HG03139 (cell line): ENCODE measurements at regions not wholly inside any gene's neighbourhood (a gene's known extent, or its start where the extent isn't known, plus 50 kb on each side); places are given as distances from the start of the nearest gene placed in this dataset.
"Not testable (repeated sequence)": the region's sequence is repeated elsewhere in the genome, so short reads cannot be mapped to it uniquely, and the experiment has no call there.

ENCODE experiments used
- ATAC-seq: cut with Tn5 transposase; IDR thresholded peaks from one replicate; pipeline ENCODE4 v1.9.1; 2021; ENCODE audit not compliant: unreplicated experiment

DNA sequence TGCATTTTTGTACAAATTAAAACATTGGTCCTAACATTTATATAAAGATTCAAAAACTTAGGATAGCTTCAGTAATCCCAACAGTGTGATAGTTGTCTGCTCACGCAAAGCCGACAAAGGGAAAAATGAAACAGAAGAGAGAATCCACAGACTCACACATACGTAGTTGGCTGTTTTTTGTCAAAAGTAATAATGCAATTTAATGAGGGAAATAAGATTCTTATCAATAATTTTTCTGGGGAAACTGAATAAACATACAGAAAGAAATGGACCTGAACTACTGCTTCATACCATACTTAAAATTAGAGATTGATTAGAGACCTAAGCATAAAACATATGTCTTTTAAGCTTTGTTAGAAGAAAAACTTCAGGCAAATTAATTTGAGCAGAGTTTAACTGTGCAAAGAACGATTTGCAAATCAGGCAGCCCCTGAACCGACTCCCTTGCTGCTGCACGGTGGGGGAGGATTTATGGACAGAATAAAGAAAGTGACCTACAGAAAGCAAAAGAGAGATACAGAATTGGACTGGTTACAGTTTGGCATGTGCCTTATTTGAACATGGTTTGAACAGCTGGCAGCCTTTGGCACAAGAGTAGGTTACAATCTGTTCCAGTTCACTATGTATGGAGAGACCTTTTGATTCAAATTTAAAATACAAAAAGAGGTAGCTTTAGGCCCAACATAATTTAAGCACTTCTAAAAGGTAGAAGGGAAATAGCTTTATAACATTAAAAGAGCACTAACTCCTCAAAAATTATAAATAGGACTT, 64.9 kb upstream of the CTSV start:
- not testable (repeated sequence) for ATAC-seq

DNA sequence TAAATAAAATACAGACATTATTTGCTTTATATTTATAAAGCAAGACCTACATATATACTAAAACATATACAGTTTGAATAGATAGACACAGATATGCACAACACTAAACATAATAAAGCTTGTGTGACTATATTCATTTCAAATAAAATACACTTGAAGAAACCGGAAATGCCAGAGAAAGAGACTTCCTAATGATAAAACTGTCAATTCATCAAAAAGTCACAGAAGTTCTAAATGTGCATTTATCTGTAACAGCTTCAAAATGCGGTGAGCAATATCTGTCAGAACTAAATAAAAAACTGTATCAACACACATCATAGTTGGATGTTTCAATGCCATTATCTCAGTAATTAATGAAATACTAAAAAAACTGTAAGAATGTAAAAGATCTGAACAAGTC, 60.6 kb upstream of the CTSV start:
- not testable (repeated sequence) for ATAC-seq

DNA sequence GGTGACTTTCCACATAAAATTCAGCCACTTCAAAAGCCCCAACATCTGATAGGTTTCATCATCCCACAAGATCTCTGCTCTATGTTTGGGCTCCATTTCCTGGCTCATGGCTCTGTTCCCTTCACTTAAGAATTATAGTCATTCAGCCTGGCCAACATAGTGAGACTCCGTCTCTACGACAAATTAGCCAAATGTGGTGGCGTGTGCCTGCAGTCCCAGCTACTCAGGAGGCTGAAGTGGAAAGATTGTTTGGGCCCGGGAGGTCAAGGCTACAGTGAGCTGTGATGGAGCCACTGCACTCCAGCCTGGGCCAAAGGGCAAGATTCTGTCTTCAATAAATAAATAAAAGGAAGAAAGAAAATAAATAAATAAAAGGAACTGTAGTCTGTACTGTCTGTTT, 57.9 kb upstream of the CTSV start:
- ATAC-seq: no peak

DNA sequence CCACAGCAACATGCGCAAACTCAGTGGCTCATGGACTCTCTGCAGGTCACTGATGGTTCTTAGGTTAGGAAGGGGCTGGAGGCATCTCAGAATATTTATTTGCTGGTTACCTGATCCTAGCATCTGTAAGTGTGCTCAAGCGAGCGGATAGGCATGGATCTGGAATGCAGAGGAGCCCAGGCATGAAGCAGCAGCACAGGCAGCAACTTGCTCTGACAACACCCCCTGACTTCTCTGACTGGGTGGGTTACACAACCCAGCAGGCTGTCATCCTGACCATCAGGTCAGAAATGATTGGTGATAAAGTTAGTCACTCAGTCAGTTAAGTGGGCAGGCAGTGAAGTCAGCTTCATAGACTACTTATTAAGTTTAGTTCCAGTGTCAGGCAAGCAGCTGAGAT, 50.4 kb upstream of the CTSV start:
- not testable (repeated sequence) for ATAC-seq
